ENCODE measurements at regions not wholly inside any gene's neighbourhood (a gene's known extent, or its start where the extent isn't known, plus 50 kb on each side); places are given as distances from the start of the nearest gene placed in this dataset.

- TF ChIP-seq CTCF (IDR thresholded peaks at IDR 0.05) (no peak), POLR2A (IDR thresholded peaks at IDR 0.05) (no peak), POLR2AphosphoS5 (IDR thresholded peaks at IDR 0.05) (no peak)
Measured at GRCh38 chr7:91660734-91661356, 219.7 kb downstream of the MTERF1 start.
